NCI-H2227 treated with DMSO at 0.1 percent for 48 hours (cell line): ENCODE measurements at regions not wholly inside any gene's neighbourhood (a gene's known extent, or its start where the extent isn't known, plus 50 kb on each side); places are given as distances from the start of the nearest gene placed in this dataset.

Source experiments
- DNase-seq: peaks from one replicate; lab custom pipeline; 2025; lab: John Stamatoyannopoulos, UW

DNA sequence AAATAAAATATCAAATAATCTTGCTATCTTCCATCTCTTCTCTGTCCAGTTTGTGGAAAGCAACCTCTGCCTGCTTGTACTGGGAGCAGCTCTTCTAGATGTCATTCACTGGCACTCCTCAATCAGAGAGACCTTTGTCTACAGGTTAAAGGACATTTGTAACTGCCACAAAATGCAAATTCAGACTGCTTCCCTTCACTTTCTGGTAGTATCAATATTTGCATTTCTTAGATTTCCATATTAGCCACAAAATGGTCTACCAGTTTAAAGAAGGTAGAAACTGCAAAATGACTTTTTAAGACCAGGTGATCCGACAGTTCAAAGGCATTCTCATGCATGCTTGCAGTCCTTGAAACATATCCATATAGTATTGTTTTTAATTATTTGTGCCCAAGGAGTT lies 51.7 kb upstream of the RCN1 start:
- DNase-seq: no peak

DNA sequence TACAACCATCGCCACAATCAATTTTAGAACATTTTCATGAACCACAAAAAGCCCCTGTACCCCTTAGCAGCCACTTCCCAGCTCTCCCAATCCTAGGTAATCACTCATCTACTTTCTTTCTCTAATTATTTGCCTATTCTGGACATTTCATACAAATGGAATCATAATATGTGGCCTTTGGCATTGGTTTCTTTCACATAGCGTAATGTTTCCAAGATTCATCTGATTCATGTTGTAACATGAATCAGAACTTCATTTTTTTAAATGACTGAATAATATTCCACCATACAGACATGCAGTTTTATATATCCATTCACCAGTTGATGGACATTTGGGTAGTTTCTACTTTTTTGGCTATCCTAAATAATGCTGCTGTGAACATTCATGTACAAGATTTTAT lies 56.2 kb upstream of the RCN1 start:
- DNase-seq: no peak

DNA sequence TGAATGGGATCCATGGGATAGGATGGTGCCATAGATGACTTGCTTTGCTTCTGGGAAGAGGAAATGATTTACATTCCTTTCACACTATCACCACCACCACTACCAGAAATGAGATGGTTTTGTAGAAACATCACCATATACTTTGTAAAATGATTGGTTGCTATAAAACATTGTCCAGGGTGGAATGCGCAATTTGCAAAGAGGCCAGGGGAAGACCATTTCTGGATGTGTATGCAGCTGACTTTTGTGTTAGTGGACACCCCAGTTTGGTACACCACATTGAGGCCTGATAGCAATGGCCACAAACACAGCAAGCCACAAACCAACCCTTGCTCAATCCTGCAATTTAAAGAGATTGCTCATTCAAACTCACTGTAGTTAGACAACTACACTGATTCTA lies 56.7 kb upstream of the RCN1 start:
- DNase-seq: no peak

DNA sequence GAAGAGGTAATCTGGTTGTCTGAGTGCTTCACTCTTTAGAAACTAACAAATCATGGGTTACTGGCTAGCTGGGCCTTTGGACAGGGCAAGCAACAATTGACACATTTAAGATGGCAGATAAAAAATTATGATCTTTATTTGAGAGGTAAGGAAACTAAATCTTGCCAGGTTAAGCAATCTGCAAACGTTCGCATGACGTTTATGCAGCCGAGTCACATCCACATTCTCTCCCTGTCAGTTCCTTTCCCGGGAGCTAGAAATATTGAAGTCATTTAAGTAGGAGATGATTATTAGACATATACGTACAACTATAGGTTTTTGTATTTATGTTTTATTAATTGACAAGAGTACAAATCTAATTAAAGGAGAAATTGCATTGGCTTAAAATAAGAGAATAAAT lies 57.4 kb upstream of the RCN1 start:
- no peak for DNase-seq

DNA sequence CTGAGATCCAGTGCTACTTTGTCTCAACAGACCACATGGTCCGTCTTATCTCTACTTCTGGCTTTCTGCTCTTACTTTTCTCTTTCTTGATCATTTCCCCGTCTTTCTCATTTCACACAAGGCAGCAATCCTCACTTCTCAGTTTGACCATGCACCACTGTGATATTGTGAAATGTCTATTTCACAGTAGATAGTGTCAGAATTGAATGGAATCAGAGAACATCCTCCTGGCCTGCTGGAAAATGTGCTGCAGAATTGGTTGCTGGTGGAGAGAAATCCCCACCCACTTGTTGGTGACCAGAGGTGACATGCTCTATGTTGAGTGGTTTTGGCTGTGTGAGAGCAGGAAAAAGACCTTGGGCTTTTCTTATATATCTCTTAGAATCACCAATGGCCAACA lies 57.8 kb upstream of the RCN1 start:
- no peak for DNase-seq

DNA sequence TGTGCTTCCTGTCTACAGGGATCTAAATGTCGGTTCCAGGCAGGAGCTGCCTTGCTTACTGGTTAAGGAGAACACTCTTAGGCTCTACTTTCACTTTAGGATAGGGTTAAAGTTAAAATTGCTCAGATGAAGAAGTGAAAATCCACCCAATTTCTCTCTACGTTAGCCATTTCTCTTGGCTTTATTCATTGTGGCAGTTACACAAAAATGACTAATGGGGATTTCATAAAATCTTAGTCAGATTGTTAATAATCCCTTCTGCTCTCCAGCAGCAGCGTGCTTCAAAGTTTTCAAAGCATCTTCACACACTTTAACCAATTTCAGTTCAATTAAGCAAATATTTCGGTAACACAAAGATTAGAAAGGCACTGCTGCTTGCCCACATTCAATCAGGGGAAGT lies 58.4 kb upstream of the RCN1 start:
- DNase-seq: no peak

DNA sequence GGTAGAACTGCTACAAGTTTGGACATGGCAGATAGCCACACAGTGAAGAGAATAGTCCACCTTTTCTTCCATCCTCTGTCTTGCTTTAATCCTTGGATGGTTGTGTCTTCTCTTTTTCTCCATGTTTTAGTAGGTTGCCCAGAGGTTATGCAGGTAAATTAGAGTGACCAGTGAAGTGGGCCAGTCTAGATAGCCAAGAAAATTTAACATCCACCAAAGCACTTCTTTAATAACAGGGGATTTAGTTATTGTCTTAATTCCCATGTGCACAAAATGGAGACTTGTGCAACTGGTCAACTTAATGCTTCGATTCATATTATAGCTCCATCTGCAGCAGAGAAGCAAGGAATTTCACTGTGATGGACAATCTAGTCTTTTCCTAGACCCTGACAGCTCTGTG lies 58.8 kb upstream of the RCN1 start:
- DNase-seq: no peak

DNA sequence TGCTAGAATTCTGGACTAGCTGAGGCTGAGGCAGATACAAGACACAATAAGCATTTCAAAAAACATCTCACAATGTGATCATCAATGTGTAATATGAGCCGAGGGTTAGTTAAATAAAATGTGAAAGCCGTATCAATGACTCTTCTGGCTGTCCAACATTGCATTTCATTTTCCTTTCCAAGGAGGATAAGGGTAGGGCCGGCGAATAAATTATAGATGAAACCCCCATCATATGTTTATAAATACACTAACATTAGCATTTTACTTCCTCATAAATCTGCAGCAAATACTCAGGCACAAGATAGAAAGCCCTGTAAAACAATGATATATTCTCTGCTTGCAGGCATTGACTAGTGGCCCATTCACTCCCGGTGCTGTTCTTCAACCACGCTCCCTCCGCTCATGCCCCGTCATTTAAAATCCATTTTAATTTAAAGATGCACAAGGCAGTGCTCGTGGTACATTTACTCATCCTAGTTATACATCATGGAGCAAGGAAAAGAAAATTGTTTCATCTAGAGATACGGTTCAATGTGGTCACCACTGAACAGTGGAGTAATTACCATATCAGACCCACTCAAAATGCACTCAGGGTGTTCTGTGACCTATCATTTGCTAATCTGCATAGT lies 59.9 kb upstream of the RCN1 start:
- no peak for DNase-seq

DNA sequence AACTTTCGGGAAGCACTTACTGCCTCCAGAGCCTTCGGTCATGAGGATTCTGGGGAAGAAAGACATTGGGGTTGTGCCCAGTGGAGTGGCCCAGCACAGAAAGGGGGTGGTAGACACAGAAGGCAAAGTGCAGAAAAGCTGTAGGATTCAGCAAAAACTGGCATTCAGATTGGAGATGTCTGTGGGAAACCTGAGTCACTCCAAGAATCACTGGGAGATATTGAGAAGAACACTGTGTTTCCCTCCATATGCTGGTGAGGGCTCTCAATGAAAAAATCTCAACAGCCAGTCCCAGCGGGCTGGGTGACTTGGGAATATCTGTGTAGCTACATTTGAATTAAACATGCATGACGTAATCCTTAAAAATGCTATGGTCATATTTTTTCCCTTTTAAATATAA lies 61.2 kb upstream of the RCN1 start:
- DNase-seq: no peak

DNA sequence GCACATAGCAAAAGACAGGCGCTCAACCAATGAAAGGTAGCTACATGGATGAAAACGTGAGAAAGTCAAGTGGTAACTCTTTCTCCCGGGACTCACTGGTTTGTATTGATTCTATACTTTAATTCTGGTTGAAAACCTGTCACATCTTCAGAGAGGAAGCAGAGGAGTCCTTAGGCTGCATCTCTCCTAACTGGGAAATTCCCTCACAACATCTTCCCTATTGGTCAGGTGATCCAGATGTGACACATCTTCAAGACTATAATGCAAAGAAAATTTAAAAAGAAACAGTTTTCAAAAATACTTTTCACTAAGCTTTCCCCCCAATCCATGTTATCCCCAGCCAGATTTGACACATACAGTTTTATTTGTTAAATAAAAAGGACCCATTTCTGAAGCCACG lies 62.7 kb upstream of the RCN1 start:
- DNase-seq: no peak

DNA sequence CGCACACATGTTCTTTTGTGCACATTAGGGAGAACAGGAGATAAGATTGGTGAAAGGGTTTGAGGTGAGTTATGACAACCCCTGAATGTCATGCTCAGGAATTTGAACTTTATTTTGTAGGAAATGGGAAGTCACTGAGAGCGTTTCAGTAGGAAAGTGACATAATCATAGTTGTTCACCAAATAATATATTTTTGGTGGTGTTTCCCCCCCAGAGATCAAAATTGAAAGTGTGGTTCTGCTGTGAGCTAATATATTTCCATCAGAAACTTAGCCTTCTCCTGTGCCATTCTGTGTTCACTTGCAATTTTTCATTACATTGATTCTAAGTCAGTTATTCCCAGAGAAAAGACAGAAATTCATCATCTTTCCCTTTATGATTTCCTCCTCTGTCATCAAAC lies 64.1 kb upstream of the RCN1 start:
- no peak for DNase-seq

DNA sequence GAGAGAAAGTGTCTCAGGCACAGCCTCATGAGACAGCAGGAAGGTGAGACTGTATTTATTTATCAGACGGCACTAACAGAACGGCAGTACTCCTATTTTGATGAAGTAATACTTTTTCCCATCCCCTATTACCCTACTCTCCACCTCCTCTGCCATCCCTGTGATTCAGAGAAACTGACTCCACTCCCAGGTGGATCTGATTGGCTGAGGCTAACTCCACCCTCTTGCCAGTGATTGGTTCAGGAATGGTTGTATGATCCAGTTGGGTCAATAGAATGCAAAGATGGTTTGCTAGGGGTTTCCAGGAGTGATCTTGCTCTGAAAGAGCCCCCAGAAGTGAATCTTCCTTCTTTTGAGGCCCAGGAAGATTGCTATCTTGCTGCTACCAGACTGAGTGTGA lies 65.9 kb upstream of the RCN1 start:
- DNase-seq: no peak

DNA sequence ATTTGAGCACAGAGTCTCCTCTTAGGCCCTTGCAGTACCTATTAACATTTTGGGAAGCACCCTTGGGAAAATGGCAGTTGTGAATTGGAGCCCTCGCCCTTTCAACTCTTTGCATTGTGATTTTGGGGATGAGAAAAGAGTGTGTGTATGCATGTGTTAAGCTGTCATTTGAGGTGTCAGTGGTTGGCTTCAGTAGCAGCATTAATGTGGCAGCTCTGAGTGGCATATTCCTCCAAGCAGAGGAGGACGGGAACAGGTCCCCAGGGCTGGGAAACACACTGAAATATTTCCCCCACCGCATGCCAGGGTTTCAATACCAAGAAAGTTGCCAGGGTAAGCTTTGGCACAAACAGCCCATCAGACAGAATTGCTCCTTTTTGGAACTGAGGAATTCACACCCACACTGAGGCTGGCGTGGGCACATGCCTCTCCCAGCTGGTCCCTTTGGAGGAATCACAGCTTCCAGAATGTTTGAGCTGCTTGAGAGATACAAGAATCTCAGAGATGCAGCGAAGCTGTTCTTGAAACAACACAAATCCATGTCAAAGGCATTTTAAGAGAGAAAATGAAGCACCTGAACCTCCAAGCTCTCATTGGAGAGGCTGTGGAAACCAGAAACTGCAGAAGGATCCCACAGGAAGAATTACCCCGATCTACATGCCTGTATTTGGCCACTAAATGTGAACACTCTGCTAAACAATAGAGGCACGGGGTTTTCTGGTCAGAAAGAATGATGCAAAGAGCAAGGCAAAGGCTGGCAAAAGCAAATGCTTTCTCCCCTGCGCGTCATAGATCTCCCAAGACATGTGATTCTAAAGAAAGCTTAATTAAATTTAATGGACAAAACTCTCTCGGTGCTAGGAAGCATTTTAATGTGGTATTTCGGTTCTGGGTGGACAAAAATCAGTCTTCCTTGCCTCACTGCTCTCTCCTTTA lies 67.2 kb upstream of the RCN1 start:
- DNase-seq: no peak

DNA sequence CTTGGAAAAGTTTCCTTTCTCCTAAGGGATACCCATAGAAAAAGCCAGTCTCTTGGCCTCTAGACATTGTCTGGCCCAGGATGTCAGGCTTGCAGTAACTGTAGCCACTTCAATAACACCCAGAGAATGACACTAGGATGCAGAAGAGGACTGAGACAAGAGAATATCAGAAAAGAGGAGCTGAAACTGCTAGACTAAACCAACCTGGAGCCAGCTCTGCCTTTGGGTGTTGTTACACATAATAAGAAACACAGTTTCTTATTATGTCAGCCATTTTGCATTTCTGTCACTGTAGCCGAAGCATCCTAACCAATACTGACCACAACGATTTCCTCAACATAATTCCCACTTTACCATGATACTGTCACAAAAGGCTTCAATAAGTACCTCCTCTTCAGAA lies 72.2 kb upstream of the RCN1 start:
- no peak for DNase-seq

DNA sequence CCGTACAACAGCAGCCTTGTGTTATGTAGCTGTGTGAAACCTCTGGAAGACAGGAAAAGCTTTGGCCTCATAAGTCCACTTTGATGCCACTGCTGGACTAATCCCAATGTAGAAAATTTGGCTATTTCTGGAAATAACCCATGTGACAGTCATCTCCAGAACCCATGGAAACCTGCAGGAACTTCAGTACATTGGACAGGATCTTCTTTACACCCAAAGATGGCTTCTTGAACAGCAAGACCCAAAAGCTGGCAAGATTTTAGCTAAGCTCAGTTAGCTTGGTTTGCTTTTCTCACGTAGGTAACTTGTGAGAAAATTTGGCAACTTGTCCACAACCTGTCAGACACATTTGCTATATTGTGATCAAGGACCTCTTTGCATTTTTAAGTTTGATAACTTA lies 74.8 kb upstream of the RCN1 start:
- no peak for DNase-seq

DNA sequence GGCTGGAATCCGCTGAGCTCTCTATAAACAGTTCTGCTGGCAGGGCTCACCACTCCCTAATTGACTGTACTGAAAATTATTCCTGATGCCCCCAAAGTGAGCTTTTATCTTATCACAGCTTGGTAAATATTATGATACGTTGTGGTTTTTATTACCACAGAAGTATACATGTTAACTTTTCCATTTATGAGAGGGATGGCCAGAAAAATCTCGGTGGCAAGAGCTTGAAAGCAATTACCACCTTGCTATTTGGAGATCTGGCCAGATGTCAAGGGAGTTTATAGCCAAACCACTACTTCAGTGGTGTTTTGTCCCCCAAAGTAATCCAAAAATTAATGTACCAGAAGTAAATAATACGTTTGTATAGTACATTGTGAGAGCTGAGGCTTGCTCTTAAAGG lies 75.4 kb upstream of the RCN1 start:
- DNase-seq: no peak

DNA sequence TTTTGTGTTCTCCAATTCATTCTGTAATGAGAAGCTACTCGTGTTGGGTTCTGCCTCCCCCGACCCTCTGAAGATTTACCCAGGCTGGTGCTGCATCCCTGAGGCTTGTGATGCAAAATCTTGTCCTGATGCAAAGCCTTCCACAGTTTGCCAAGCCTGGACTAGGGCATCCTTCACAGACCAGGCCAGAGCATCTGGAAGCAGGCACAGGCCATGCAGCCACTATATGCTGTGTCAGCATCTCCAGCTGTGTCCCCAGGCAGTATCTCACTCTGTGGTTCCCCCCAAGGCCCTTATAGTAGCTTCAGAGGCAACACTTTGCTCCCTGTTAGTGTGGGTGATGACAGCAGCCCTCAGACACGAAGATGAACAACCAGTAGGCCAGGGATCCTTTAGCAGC lies 77.3 kb upstream of the RCN1 start:
- no peak for DNase-seq

DNA sequence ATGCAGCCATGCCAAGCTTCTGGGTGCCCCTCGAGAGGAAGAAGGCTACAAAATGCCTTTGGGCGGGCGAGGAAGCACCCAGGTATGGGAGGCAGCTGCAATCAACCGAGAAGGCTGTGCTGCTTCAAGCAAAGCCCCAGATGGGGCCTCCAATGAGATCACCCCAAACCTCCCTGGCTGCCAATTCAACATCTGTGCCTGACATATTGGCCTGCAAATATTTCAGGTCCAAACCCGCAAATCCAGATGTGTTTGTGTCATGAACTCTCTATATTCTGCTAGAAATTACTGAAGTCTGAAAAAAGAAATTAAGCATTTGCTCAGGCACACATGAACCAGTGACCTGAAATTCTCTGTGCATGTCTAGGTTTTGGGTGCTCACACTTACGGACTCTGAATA lies 78.8 kb upstream of the RCN1 start:
- no peak for DNase-seq

DNA sequence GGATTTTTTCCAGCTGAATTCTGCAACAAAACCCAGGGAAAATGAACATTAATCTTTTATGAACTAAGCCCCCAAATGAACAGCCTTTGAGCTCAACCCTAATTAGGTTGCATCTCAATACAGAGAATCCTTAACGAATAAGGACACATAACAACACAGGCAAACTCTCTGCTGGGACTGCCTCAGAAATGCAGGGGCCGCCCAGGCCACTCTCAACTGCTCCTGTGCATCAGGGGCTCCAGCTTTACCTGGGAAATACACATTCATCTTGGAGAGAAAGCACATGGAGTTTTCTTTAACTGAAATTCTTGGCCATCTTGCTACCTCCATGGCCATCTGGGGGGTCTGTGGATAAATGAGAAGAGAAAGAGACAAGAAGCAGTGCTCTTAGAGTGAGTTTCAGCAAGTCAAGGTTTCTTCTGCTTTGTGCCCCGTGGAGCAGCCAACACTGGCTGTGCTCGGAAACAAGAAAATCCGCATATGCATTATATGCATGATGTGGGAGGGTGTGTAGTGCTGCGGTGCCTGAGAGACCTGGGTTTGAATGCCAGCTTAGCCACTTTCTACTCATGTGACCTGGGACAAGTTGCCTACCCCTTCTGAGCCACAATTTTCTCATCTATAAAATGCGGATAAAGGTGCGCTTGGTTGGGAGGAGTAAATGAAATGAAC lies 81.9 kb upstream of the RCN1 start:
- DNase-seq: no peak

DNA sequence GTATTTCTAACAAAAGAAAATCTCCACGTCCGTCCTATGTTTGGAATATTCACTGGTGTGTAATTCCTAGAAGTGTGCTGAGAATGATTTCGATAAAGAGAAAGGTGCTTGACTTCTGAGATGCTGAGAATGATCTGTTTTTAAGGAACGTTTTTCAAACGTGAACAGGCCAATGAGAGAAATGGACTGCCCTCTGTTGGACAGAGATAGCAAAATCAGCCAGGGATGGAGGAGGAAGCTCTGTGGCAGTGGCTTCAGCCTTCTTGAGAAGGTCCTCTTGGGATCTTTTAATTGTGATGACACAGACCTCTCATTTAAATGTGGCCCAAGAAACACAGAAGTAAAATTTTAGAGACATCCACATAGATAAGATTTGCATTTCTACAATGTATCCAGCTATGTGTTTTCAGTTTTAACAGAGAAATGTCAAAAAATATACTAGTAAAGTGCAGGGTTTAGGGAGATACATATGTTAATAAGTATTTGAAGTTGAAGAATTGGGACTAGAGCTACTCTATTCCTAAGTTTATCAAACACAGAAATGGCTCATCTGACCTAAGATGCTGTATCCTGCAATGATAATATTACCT lies 84.0 kb upstream of the RCN1 start:
- DNase-seq: peak; percentile 19

DNA sequence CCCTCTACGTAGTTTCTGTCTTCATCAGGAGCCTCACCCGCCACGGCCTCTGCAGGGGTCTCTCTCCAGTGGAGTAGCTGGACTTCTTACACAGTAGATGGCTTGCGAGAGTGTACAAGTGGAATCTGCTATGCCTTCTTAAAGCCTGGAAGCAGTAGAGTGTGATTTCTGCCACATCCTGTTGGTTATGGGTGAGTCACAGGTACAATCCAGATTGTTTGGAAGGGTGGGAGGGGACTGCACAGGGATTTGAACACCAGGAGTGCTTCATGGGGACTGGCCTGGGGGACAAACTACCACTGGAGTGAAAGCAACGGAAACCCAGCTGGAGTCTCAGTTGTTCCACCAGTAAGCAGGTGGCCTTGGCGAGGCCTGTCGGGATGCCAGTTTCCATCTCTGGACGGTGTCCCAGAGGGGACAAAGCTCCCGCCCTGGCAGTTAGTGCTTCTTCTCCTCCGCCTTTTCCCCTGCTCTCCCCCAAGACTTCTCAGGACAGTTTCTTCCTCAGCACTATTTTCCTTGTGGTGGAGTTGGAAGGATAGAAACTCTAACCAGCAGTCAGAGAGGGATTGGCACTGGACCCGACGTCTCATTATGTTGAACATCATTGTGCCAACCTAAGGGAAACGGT lies 85.0 kb upstream of the RCN1 start:
- no peak for DNase-seq

DNA sequence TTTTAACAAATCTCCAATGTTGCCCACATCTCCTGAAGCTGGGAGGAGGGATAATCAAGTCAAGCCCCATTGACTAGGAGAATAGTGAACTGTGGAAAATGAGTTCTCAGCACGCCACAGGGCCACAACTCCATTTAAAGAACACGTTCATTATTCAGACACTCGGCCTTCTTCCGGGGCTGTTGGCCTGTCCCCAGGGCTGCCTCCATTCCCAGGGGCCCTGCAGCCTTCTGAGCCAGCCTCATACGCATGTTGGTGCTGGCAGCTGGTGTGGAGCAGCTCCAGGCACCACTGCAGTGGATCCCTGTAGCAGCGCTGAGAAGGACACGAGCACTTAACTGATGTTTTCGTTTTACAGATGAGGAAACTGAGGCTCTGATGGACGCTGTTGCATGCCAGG lies 87.5 kb upstream of the RCN1 start:
- DNase-seq: no peak
